CD4-positive, alpha-beta T cell treated with Interleukin-15 for 1 hour (primary cell): ENCODE measurements at regions not wholly inside any gene's neighbourhood (a gene's known extent, or its start where the extent isn't known, plus 50 kb on each side); places are given as distances from the start of the nearest gene placed in this dataset.
"Not testable (repeated sequence)": the region's sequence is repeated elsewhere in the genome, so short reads cannot be mapped to it uniquely, and the experiment has no call there.

Experiments
- DNase-seq: peaks from one replicate; pipeline ENCODE4 v3.0.0-alpha.2; 2020

DNA sequence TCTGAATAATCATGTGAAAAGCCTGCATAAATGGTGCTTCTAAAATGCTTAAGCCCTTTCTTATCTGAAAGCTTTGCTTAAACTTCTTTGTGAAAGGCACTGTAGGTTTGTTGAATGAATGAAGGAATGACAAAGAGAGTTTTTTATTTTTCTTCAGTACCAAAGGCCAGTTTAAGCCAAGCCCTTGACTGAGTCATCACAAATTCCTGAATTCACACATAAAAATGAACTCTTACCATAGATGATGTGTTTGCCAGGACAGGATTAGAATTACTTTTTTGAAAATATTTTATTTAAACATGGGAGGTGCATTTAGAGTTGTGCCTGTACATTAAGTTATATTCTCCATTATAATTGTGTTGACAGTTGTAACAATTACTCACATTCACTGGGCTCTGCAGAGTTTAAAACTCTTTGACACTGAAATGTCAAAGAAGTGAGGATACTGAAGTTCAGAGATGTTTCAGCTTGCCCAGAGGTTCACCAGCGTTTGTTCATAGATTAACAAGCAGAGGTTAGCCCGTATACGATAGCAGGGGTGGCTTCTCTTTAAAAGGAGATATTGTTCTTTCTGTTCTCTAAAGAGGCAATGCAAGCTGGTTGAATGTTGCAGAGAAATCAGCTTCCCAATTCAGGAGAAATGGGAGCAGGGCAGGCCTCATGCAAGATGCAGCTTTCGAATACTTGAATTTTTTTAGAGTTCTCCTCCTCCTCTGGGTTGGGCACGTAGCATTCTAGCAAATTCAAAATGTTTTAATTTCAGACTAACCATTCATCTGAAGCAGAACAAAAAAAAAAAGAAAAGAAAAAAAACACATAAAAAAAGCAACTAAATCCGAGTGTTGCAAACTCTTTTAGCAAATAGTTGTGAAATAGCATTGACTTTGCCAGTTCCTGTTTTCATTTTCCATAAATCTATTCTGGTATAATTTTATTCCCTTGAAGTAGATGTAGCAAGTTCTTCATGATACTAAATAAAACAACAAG is 358.7 kb upstream of the KLF4 start:
- DNase-seq, result no peak

DNA sequence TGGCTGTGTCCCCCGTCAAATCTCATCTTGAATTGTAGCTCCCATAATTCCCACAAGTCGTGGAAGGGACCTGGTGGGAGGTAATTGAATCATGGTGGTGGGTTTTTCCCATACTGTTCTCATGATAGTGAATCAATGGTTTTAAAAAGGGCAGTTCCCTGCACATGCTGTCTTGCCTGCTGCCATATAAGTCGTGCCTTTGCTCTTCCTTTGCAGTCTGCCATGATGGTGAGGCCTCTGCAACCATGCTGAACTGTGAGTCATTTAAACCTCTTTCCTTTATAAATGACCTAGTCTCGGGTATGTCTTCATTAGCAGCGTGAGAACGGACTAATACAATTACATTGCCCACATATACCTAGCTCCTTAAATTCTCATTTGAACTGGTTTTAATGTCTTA is 353.0 kb upstream of the KLF4 start:
- DNase-seq, result no peak

DNA sequence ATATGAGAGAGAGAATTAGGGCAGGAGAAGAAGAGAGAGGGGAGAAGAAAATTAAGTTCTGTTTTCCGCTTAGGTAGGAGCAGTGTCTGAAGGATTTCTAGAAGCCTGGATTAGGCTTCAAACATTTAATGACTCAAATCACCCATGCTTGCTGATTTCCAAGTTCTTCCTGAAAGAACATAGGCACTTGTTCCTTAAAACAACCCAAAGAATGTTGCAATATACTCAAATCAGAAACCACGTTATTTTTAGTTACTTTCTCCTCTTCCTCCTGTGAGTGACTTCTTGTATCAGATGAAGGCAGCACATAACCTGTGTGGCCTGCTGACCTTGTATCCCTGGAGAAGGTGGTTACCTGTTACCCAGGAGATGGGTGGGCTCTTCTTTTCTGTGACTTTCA is 351.5 kb upstream of the KLF4 start:
- DNase-seq, result no peak

DNA sequence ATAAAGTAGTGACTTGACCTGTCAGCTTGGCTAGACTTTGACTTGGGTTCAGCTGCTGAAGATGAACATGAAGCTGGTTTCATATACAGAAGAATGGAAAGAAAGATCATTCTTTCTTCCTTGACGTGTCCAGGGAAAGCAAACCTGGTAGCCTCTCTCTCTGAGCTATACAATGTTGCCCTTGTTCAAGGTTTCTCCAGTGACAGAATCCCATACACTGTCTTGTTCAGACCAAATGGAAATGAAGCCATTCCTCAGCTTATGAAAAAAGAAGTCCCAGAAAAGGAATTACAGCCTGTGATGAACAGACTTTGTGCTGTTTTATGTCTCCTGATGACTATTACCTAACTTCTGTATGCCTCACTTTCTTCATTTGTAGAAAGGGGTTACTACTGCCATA is 349.8 kb upstream of the KLF4 start:
- DNase-seq, result no peak

DNA sequence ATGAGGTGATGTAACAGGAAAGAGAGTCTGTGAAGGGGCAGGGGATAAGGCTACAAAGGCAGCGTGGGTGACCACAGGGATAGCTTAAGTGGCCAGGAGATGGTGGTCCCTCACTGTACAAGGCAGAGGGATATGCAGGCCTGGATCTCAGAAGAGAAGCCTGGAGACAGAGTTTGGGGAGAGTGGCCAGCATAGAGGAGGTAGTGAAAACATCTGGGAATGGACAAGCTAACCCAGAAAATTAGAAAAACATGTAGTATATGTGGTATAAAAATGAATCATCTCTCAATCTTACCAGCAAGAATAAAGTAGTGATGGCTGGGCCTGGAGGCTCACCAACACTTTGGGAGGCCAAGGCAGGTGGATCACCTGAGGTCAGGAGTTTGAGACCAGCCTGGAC is 349.2 kb upstream of the KLF4 start:
- DNase-seq, result no peak

DNA sequence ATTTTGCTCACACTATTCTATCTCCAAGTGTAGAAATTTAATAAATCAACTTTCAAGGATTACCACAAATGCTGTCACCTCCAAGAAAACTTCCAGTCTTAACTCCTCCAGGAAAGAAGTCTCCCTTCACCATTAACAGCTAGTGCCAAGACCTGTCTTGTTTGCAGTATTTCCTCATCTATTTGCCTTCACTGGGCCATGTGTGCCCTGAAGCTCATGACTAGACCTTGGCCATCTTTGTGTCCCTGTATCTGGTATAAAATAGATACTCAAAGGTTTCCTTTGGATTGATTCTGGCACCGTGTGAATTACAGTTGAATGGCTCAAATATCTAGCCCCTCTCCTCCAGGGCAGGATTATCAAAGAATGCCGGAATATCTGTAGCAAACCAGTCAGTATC is 346.7 kb upstream of the KLF4 start:
- no peak for DNase-seq

DNA sequence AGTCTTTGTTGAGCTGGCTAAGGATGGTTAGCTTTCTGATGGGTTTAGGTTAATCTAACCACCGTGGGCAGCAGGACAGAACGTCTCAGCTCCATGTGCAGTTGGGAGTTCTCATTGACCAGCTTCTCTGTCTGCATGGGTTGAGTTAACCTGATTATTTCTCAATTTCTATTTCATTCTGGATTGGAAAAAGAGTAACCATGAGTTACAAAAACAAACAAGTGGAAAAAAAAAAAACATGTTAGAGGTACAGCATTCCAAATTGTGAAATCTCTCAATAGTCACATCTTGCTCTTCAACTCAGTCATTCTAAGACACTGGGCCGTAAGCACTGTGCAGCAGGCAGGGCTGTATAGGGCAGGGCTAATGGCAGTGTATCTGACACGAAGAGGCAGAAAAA is 343.7 kb upstream of the KLF4 start:
- DNase-seq, result no peak

DNA sequence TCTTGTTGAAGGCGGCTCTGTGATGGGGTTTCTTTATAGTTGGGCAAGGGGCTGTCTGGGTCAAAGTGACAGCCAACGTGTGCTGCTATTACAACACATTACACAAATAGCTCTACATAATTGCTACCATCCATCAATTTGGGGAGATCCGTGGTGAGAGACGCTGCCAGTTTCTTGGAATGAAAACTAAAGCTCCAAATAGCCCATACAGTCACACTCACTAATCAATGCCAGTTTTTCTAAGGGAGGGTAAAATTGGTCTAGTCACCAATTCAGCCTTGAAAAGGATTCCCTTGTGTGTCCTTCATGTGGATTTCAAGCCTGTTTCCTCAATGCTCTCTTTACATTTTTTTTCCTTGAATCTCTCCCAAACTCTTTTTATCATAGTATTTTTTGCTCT is 343.3 kb upstream of the KLF4 start:
- no peak for DNase-seq

DNA sequence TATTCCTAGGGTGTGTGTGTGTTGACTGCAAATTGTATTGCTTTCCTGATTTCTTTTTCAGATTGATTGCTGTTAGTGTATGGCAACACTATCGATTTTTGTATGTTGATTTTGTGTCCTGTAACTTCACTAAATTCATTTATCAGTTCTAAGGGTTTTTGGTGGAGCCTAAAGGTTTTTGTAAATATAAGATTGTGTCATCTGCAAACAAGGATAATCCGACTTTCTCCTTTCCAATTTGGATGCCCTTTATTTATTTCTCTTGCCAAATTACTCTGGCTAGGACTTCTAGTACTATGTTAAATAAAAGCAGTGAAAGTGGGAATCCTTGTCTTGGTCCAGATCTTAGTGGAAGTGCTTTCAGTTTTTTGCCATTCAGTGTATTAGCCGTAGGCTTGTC is 340.9 kb upstream of the KLF4 start:
- no peak for DNase-seq

DNA sequence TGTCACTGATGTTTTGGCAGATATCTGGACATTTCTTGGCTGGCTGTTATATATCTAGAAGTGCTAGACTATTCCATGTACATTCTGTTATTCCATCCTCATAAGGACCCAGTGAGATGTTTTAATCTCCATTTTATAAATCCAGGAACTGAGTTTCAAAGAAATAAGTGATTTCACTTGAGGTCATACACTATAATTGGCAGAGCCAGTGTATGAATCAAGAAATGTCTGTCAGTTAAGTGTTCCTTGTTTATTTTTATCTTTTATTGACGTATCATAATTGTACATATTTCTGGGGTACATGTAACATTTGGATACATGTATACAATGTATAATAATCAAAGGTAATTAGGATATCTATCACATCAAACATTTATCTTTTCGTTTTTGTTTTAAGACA is 338.3 kb upstream of the KLF4 start:
- DNase-seq, result no peak

DNA sequence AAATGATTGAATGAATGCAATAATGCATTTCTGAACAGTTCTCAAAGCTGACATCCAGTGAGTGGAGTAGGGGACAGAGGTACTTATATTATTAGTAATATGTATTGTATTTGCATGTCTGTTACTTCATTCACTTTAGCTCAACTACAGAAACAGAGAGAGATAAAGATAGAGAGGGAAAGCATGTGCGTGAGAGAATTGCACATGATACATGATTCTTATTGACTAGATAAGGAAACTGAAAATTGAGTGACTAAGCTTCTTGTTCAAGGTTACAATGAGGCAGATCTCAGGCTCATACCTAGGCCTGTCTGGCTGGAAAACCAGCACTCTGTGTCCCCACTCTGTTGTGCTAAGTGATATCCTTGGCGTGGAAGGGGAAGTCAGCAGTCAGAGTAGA is 337.7 kb upstream of the KLF4 start:
- DNase-seq, result no peak

DNA sequence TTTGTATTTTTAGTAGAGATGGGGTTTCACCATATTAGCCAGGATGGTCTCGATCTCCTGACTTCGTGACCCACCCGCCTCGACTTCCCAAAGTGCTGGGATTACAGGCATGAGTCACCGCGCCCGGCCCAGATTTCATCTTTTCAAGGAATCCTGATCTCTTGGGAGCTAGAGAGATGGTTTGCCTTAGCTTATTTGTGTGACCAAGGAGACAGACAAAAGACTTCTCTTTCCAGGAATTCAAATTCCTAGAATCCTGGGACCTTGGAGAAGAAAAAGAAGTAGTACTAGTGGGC is 337.1 kb upstream of the KLF4 start:
- not testable (repeated sequence) for DNase-seq

DNA sequence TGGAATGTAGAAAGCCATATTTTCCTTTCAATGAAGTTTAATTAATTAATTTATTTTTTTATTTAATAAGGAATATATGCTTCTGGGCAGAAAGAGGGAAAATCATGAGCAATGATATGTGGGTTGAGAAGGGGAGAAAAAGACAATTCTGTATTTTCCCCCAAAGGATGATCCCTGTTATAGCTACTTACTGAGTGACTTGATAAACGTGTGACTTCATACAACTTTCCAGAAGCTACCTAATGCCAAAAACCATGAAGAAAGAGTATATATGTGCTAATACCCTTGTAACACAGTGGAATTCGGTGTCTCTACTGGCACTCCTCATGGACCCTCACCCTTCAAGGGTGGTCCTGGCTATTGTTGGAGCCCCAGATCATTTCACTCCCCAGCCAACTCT is 335.0 kb upstream of the KLF4 start:
- no peak for DNase-seq

DNA sequence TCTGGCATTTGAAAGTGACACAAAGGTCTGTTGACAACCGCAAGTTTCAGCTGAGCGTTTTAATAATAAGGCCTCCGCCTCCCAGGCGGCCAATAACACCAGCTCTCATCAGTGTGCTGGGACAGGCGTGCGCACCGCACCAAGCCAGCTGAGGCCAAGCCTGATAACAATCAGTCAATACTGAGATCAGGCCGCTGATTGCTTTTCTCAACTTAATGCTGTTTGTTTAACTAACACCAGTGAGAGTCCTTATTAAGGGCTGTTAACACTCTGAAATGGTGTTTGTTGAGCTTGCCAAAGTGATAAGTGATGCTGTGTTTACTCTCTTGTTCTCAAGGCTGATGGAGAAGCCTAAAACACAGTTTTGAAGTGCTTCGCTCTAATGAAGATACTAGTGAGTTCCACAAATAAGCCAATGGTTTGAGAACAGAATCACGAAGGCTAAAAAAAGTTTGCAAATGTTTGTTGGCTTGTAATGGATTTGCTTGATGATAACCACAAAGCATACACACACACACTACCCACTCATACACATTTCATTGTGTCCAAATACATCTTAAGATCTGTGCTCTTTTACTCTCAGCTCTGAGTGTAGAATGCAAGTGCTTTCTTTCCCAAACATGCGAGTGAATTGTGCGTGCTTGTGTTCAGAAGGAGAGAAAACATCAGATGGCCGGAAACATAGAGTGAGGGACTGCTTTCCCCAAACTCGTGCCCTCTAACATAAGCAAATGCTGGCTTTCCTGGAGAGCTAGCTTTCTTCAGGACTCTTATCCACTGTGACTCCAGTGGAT is 330.4 kb upstream of the KLF4 start:
- DNase-seq, result no peak

DNA sequence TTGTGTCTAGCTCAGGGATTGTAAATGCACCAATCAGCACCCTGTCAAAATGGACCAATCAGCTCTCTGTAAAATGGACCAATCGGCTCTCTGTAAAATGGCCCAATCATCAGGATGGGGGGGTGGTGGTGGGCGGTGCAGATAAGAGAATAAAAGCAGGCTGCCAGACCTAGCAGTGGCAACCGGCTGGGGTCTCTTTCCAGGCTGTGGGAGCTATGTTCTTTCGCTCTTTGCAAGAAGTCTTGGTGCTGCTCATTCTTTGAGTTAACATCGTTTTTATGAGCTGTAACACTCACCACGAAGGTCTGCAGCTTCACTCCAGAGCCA is 328.9 kb upstream of the KLF4 start:
- DNase-seq, result not testable (repeated sequence)

DNA sequence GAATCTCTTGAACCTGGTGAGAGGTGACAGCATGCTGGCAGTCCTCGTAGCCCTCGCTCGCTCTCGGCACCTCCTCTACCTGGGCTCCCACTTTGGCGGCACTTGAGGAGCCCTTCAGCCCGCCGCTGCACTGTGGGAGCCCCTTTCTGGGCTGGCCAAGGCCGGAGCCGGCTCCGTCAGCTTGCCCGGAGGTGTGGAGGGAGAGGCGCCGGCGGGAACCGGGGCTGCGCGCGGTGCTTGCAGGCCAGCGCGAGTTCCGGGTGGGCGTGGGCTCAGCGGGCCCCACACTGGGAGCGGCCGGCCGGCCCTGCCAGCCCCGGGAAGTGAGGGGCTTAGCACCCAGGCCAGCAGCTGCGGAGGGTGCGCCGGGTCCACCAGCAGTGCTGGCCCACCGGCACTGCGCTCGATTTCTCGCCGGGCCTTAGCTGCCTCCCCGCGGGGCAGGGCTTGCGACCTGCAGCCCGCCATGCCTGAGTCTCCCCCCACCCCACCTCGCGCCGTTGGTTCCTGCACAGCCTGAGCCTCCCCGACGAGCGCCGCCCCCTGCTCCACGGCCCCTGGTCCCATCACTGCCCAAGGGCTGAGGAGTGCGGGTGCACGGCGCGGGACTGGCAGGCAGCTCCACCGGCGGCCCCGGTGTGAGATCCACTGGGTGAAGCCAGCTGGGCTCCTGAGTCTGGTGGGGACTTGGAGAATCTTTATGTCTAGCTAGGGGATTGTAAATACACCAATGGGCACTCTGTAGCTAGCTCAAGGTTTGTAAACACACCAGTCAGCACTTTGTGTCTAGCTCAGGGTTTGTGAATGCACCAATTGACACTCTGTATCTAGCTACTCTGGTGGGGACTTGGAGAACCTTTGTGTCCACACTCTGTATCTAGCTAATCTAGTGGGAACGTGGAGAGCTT is 328.3 kb upstream of the KLF4 start:
- not testable (repeated sequence) for DNase-seq

DNA sequence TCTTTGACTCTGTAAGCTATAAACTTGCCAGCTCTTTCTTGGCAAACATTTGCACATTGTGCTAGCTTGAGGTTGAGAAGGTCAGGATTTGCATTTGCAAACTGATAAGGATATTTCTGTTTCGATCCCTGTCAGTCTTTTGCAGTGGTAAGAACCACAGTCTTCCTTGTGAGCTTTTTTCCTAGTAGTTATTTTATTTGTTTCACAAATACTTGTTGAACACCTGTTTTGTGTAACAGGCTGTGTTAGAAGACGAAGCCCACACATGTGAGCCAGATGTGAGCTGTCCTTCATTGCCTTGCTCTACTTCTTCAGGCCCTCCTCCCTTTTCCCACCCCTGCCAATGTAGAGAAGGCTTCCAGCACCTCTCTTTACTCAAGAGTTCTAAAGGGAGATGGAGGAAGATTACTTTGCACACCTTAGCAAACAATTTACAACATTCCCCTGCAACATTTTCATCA is 327.0 kb upstream of the KLF4 start:
- DNase-seq, result no peak

DNA sequence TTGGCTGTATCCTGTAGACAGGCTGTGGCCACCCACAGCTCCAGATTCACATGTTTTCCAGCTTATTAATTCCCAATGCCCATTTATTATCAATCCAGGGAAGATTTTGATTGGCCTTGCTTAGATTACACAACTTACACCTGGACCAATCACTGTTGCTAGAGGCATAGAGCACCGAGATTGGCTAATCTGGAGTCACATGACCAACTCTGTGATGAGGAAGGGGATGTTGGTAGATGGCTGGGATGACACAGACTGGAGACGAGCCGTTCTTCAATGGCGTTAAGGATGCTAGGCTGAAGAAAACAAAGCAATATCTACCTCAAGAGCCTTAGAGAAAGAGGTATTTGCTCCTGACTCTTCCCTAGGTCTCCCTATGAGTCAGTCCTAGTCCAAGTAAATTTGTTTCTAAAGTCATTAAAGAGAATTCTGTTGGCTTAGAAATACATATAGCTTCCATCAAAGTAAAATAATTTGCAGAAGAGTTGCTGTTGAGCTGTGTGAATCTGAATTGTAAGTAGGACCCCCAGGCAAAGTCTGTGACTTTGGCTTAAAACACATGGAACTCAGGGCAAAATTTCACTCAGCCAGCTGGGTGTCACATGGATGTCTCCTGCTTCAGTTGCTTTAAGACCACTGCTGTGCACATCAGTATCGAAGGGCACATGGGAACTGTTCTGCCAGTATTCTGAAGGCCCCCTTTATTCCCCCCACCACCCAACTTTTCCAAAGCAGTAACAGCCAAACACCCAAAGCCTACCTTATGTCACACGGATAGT is 326.4 kb upstream of the KLF4 start:
- no peak for DNase-seq

DNA sequence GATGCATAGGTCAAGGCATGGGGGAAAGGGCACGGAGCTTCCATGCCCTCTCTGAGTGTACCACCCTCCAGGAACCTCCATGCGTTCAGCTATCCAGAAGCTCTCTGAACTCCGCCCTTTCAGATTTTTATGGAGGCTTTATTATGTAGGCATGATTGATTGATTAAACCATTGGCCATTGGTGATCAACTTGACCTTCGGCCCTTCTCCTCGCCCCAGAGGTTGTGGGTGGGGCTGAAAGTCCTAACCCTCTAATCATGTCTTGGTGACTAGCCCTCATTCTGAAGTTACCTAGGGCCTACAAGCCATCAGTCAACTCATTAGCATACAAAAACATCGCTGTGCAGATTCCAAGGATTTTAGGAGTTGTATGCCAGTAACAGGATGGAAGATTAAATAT is 323.7 kb upstream of the KLF4 start:
- no peak for DNase-seq

DNA sequence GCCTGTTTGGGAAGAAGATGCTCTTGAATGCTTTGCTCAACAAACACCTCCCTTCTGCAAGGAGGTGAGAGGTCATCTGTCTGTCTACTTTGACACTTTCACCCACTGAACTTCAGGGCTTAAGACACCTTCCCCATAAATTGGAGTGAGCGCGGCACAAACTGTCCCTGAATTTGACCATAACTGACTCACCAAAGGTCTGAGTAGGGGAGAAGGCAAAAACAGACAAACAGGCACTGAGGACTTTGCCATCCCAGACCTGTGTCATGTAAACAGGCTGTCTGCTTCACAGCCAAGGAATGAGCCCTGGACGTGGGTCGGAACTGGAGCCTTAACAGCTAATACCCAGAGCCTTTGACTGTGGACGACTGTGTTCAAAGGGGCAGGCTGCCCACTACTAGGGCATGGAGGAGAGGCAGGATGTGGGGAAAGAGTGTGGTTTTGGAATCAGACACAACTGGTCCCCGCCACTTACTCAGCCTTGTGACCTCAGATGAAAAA is 320.9 kb upstream of the KLF4 start:
- no peak for DNase-seq

DNA sequence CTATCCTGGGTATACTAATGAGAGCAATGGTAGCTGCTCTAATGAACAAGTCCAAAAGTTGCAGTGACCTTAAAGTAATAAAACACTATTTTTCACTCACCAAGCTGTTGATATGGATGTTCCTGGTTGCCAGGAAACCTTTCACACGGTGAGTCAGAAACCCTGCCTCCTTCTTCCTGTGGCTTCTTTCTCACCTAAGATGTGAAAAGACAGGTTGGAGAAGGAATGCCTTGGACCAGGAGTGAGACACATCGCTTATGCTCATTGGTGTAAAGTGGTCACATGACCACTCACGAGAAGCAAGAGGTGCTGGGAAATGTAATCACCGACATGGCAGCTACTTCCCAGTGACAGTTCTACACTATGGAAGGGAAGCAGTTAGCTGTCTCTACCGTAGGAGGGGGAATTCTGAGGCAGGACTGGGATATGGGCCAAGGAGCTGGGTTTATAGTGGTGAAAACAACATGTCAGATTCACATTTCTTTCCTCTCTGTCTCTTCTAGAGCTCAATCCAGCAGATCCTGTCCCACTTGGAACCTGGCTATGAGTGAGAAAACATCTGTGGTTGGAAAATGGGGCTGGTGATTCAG is 320.4 kb upstream of the KLF4 start:
- no peak for DNase-seq

DNA sequence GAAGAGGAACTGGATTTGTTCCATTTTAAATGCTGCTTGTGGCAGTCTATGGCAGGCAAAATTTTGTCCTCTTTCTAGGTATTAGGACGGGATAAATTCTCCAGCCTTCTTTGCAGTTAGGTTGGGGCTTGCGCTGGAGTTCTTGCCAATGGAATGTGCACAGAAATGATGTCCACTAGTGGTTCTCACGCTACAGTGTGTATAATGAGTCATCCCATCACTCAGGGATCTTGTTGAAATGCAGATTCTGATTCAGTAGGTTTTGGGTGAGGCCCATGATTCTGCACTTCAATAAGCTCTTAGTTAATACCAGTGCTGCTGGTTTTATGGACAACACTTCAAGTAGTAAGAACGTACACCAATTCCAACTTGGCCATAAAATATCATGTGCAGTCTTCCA is 317.6 kb upstream of the KLF4 start:
- DNase-seq, result no peak
